HG03571 (cell line): ENCODE measurements at regions not wholly inside any gene's neighbourhood (a gene's known extent, or its start where the extent isn't known, plus 50 kb on each side); places are given as distances from the start of the nearest gene placed in this dataset.
"Not testable (repeated sequence)": the region's sequence is repeated elsewhere in the genome, so short reads cannot be mapped to it uniquely, and the experiment has no call there.

Experiments used
- ATAC-seq: cut with Tn5 transposase; IDR thresholded peaks from one replicate; pipeline ENCODE4 v1.9.1; 2021; ENCODE audit not compliant: unreplicated experiment

DNA sequence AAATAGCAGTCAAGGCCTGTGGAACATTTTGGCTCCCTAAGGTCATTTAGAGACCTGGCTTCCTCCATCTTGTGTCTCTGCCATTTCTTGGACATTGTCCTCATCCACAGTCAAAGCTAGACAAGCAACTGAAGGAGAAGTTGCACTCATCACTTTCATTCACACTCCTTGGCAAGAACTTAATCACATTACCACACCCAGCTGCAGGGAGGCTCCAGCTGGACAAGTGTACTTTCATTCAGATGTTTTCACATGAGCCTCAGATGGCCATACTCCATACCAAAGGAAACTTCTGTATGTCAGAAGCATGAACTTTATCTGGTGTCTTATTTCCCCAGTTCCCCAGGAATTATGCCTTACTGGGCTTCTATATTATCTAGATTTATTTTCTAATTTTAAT, 537.4 kb downstream of the TMEM135 start:
- no peak for ATAC-seq

DNA sequence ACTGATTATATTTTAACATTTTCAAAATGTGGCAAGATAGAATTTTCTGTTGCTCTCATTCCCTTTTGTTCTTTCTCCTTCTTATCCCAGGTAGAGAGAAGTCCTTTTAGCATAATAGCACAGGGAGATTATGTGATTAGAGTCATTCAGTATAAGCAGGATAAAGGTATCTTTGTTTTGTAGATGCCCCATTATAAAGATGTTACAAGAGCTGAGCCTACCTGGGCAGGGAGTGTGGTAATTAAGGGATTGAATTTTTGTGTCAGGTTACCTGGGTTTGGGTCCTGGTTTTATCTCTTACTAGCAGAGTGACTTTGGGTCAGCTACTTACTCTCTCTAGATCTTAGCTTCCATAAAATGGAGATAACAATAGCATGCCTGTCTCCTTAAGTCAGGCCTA, 536.5 kb downstream of the TMEM135 start:
- ATAC-seq: no peak

DNA sequence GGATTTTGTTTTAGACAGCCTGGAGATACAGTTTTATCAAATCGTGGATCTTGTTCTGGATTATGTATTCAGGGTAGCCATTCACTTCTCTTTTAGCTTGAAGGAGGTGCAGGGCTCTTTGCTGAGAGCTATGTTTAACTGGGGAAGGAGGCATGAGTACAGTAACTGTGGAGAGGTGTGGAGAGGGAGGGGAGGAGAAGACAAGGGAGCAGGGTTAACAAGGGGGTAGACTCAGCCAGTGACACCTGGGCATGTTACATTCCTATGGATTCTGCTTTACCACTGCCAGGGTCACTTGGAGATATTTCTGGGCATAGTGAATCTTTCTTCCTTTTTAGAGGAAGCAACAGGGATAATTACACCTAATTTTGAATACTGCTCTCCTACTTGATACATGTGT, 536.0 kb downstream of the TMEM135 start:
- ATAC-seq: no peak

DNA sequence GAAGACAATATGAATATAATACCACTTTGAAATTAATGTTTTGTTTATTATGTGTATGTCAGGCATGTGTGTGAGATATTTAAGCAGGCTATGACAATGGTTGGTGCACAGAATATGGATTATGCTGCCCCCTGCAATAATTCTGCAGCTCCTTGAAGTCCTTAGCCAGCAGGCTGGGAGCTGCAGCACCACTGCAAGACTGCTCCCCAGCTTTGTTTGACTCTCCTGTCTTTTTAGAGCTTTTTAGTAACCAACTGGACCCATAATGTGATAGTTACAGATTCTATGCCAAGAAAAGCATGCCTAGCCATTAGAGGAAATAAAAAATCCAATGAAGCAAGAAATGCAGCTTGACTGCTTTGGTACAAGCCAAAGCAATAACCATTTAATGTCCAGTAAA, 535.1 kb downstream of the TMEM135 start:
- no peak for ATAC-seq

DNA sequence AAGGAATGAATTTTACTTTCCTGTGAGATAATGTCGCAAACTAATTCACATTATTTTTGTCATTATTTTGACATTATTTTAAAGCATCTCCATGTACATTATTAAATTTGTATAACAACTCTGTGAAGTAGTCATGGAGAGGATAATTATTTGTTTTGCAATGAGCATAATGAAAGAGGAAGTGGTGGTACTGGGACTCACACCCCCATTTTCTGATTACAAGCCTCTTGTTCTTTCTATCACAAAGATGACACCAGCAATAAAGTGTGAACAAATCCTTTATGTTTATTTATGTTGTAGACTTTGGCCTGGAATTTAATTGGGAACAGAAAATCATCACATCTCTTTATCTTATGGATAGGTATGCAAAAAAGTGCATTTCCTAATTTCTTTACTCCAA, 522.6 kb downstream of the TMEM135 start:
- ATAC-seq: no peak

DNA sequence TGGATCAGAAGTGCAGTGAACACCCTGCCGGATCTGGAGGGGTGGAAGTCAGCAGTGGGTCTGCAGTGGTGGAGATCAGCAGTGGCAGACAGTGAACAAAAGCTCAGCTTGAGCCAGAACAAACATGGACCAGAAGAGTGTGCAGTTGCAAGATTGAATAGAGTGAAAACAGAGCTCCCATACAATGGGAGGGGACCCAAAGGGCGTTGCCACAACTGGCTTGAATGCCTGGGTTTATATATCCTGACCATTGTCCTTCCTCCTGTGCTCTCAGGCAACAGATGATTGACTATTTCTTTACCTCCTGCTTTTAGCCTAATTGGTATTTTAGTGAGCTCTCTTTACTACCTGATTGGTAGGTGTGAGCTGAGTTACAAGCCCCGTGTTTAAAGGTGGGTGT, 522.1 kb downstream of the TMEM135 start:
- not testable (repeated sequence) for ATAC-seq

DNA sequence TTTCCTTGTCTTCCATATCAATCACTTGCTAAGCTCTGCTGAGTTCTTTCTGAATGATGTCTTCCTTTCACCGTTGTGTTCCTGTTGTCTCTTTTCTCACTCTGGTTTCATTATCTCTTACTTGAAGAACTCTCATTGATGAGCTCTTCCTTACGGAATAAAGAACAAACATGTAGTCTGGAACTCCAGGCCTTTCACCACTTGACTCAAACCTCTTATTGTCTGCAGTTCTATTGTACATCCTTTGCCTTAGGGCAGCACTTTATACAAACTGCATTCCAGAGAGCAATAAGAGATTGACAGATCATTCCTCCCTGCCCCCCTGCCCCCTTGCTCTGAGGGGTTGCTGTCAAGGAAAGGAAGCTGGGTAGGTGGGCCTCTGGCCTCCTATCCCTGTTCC, 517.4 kb downstream of the TMEM135 start:
- ATAC-seq: no peak

DNA sequence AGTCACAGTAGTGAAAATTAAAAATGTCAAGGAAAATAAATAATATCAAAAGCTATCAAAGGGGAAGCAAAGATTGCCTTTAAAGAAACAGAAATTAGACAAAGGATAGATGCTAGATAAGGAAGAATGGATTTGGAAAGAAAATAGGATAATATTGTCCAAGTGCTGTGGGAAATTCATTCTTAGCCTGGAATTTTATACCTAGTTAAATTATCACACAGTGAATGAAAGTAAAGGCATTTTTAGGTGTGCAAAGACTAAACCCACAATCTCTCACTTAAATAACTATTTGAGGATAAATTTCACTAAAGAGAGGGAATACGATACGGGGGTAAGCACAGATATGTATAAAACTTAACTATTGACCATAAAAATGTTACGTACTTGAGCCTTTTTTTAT, 511.1 kb downstream of the TMEM135 start:
- no peak for ATAC-seq

DNA sequence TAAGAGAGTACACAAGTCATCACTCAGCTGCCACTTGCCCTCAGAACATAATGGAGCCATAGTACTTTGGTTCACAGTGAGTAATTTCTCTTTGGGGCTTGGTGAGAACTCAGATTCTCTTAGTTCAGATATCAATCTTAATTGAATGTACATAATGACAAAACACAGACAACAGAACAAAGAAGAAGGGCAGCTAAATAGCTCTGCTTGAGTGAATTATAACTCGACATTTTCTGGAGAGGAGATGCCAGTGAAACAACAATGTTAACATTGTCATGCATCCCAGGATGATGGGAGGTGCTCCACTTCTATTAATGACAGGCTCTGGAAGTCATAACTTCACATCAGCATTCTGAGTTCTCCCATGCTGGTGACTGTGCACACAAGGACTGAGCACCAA, 508.1 kb downstream of the TMEM135 start:
- ATAC-seq: no peak

DNA sequence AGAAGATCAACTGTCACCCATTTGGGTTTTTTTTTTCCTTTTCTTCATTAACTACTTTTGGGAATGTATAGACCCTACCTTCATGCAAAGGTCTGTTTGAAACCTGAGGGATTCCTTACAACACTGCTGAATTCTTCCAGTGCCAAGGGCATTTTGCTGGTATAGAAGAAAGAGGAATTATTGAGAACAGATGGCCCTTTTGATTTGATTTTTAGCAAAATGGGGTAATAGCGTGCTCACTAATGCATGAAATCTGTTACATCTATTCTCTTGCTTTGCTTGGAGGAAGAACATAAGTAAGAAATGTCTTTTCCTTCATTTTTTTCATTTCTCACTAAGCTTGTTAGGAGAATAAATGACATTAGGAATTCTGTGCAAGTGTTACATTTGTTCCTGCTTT, 501.9 kb downstream of the TMEM135 start:
- ATAC-seq: no peak

DNA sequence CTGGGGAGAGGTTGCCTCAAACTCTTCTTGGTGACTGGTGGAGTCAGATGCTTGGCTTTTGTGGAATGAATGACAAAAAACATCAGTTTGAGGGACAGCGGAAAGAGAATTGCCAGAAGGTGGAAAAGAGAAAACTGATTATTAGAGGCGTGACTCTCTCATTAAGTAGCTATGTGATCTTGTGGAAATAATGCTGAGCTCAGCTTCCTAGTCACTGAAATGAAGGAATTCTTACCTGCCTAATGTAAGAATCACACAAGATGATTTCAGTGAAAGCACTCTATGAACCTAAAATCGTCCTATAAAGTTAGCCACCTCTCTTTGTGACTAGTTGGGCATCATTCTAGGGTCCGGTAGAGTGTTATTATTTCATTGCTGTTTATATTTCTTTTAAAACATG, 498.8 kb downstream of the TMEM135 start:
- ATAC-seq: no peak

DNA sequence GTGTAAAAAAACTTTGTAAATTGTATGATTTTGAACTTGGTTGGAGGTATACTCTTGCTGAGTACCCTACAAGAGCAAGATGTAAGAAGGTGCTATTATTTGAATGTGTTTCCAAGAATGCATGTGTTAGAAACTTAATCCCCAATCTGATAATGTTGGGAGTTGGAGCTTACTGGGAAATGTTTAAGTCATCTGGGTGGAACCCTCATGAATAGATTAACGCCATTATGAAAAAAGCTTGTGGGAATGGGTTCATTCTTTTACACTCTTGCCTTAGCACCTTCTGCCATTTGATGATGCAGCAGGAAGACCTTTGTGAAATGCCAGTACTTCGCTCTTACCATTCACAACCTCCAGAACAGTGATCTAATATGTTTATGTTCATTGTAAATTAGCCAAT, 498.3 kb downstream of the TMEM135 start:
- no peak for ATAC-seq

DNA sequence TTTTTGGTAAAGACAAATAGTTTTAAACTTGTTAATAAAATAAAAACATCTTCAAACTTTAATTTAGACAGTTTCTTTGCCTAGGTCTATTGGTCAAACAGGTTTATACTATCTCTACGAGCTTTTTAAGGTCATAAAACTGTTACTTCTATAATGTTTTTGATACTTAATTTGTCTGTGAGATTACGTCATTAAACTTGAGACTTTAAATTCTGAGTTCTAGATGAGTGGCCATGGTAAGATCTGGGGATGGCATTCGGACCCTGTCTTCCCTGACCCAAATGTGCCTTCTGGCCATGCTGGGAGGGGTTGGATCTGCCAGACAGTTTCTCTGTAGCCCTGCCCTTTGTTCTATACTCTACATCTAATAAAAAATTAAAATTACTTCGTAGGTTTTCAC, 497.8 kb downstream of the TMEM135 start:
- ATAC-seq: no peak

DNA sequence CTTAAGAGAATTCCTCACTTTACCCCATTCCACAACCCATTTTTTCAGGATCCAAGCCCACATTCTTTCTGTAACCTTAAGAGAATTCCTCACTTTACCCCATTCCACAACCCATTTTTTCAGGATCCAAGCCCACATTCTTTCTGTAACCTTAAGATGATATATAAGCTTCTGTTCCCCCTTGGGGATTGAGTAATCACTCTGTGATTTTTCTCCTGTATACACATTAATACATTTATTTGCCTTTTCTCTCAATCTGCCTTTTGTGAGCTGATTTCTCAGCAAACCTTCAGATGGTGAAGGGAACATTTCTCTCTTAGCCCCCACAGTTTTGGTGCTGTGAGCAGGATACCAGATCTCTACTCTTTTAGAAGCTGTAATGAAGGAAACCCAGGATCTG, 494.1 kb downstream of the TMEM135 start:
- ATAC-seq: not testable (repeated sequence)

DNA sequence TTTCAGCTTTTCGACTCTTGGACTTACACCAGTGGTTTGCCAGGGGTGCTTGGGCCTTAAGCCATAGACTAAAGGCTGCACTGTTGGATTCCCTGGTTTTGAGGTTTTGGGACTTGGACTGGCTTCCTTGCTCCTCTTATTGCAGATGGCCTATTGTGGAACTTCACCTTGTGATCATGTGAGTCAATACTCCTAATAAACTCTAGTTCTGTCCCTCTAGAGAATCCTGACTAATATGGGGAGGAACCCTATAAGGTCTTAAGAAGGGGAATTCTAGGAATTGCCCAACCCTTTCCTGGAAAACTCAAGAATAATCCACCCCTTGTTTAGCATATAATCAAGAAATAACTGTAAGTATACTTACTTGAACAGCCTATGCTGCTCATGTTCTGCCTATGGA, 491.8 kb downstream of the TMEM135 start:
- no peak for ATAC-seq

DNA sequence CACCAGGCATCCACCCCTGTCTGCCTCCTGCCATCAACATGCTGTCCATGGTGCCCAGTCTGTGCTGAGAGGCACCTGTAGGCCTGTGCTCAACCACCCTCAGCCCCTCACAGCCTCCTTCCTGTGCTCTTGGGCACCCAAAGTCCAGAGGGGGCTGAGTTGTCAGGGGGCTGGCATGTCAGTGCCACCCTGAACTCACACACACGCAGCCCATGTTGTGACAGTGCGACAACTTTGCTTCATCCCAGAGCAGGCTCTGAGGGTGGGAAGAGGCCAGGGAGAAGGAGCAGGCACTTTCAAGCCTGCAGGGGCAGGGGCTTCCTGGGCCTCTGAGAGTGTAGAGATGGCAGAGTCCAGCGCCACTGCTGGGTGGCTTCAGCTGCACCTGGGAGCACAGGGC, 491.0 kb downstream of the TMEM135 start:
- ATAC-seq: no peak

DNA sequence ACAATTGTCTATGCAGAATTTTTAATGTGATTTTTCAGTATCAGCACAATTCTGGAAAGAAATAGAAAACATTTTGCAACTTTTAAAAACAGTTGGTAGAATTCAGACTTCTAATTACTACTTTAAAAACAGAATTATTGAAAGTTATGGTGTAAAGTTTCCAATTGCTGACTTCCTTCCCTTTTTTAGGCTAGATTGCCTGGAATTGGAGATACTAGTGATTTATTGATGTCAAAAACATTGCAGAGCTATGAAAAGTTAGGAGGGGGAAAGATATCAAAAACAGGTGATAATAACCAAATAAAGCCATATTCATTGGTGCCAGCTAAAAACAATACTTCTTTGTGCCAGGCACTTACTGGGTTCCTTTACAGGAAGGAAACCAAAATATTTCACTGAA, 485.5 kb downstream of the TMEM135 start:
- no peak for ATAC-seq

DNA sequence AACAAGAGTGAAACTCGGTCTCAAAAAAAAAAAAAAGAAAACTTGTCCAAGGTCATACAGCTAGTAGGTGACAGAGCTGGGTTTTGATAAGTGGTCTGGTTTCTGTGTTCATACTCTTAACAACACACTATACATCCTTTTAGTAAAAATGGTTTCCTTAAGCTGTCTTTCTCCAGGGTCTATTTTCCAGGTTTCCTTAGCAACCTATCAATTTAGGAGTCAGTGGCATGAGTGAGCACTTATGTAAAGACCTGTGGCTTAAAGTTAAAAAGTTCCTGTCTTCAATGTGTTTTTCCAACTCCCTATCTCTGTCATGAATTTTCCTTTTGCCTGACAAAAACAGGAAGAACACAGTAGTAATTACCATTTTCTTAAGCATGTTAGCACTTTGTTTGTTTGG, 480.5 kb downstream of the TMEM135 start:
- ATAC-seq: no peak

DNA sequence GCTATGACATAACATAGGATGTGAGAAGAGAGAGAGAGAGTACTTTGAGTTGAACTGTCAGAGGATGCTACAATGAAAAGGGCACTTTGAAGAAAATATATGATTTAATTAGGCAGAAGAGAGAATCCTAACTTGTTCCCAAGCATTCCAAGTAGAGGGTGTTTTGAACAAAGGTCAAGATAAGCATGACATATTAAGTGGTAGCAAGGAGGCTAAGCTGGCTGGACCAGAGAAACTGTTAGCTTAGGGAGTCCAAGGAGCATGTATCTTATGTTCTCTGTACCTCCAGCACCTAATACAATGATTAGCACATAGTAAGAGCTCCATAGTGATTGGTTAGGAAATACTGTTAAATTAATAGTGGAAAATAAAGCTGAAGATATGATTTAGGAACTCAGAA, 479.6 kb downstream of the TMEM135 start:
- ATAC-seq: no peak

DNA sequence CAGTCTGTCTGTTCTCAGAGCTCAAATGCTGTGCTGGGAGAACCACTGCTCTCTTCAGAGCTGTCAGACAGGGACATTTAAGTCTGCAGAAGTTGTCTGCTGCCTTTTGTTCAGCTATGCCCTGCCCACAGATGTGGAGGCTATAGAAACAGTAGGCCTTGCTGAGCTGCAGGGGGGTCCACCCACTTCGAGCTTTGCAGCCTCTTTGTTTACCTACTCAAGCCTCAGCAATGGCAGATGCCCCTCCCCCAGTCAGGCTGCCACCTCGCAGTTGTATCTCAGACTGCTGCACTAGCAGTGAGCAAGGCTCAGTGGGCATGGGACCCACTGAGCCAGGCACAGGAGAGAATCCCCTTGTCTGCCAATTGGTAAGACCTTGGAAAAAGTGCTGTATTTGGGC, 470.0 kb downstream of the TMEM135 start:
- not testable (repeated sequence) for ATAC-seq

DNA sequence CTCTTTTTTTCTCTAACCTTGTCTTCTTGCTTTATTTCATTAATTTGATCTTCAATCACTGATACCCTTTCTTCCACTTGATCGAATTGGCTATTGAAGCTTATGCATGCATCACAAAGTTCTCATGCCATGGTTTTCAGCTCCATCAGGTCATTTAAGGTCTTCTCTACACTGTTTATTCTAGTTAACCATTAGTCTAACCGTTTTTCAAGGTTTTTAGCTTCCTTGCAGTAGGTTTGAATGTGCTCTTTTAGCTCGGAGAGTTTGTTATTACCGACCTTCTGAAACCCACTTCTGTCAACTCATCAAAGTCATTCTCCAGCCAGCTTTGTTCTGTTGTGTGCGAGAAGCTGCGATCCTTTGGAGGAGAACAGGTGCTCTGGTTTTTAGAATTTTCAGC, 469.2 kb downstream of the TMEM135 start:
- not testable (repeated sequence) for ATAC-seq

DNA sequence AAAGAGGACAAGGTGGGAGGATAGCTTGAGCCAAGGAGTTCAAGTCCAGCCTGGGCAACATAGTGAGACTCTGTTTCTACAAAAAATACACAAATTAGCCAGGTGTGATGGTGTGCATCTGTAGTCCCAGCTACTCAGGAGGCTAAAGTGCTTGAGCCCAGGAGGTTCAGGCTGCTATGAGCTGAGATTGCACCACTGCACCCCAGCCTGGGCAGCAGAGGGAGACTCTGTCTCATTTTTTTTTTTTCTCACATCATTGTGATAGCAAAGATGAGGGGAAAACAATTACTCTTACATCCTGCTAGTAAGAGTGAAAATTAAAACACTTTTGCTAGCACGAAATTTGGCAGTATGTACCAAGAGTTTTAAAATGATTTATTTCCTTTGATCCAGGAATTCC, 463.7 kb downstream of the TMEM135 start:
- no peak for ATAC-seq

DNA sequence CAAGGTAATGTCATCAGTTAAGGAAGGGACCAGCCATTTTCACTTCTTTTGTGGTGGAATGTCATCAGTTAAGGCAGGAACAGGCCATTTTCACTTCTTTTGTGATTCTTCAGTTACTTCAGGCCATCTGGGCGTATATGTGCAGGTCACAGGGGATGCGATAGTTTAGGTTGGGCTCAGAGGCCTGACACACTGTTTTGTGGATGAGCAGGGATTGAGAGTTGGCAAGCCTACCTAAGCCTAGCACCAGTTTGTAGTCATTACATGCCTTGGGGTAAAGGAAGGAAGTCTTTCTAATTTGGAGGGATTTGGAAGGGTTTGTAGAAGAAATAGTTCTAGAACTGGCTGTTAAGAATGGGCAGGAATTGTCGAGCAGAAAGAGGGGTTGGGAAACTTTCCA, 457.2 kb downstream of the TMEM135 start:
- ATAC-seq: not testable (repeated sequence)

DNA sequence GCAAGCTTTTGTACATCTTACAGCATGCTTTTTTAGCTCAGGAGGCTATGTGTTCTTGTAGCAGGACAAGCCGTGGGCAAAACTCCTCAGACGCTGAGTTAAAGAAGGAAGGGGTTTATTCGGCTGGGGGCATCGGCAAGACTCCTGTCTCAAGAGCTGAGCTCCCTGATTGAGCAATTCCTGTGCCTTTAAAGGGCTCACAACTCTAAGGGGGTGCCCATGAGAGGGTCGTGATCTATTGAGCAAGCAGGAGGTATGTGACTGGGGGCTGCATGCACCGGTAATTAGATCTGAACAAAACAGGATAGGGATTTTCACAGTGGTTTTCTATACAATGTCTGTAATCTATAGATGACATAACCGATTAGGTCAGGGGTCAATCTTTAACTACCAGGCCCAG, 456.3 kb downstream of the TMEM135 start:
- not testable (repeated sequence) for ATAC-seq
